Stimulated activated CD8-positive, alpha-beta memory T cell treated with anti-CD3 and anti-CD28 coated beads, Interleukin-12 subunit alpha, Interleukin-12 subunit beta, amount 100 ng/mL, for 24 hours (primary cell): ENCODE measurements at regions not wholly inside any gene's neighbourhood (a gene's known extent, or its start where the extent isn't known, plus 50 kb on each side); places are given as distances from the start of the nearest gene placed in this dataset.

Experiments used
- DNase-seq: peaks from one replicate; pipeline ENCODE4 v3.0.0-alpha.2; 2020; ENCODE audit errors: extremely low read depth

- no peak for DNase-seq
Measured at GRCh38 chr6:105494688-105495087, 91.8 kb upstream of the PREP start.

DNA sequence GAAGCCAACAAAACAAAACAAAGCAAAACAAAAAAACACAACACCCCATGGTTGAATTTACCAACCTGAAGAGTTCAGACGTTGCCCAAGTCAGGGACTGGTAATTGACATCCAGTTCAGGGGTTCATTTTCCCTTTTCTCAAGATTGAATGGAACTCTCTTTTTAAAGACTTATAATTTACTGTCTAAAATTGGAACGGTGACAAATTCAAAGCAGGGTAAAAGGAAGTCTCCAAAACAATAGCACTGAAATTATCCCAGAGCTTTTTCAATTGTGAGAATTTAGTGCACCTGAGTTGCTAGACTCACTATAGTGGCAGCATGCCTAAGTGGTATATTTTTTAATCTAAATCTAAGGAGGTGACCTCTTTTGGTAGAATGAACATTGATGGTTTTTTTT lies 90.9 kb upstream of the PREP start:
- no peak for DNase-seq

DNA sequence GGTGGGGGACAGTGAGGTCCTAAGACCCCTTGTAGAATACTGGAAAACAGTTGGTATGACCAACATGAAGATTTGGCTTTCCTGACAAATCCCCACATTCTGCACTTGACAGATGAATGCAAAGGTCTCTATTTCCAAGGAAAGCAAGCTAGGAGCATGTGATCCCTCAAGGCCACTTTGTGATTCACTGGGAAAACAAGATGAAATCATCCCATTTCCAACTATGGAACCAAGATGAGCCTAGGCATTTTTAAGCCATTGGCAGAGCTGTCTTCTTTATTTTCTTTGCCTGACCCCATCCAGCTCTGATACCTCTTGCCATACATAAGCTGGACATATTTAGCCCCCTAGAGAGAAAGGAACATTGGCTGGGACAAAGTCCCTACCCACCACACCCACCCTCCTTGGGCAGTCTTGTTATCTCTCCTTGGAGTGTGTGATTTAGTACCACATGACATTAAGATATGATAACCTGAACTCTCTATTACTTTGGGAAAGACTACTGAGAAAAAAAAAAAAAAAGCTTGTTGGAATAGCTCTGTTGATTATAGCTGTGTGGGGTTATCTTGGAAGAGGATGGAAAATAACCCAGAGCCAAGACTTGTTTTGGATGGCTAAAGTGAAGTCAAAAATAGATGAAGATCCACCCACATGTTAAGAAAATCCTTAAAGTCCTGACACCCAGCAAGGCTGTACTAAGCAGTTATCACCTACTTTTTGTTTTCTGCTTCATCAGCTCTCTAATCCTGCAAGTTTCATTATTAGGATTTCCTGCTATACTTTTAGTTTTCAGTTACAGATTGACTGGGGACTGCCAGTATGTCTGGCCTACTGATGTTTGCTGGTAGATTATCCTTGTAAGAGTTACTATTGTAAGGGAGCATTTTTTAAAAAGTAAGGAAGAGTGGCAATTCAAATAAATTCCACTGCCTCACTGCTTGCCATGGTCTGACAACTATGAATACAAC lies 90.1 kb upstream of the PREP start:
- DNase-seq = no peak

- DNase-seq = no peak
Measured at GRCh38 chr6:105489216-105489530, 86.3 kb upstream of the PREP start.

DNA sequence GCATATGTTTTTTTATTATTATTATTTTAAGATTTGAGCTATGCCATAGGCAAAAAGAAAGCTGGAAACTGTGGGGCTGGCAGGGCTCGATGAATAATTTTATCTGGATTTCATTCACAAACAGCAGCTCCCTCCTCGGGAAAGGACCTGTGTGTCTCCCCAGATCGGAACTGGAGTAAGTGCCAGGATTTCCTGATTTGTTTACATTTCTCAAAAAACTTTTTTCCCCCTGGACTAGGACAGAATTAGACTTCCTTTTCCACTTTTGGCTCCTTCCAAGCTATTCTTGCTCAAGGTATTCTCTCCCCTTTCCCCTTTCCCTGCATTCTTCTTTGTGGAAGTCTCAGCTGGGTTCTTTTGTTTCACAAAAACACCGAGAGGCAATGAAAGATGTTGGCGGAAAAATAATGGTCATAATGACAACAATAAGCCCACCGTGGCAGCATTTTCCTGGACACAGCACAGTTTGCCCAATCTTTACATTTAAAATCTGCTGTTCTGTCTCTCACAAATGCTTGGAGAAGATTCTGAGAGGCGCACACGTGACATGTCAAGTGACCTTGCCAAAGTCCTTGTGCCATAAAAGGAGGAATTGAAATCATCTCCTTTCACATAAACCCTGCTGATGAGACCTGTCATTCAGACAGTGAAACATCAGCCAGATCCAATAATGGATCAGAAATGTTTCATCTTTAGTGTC lies 85.8 kb upstream of the PREP start:
- DNase-seq = no peak

DNA sequence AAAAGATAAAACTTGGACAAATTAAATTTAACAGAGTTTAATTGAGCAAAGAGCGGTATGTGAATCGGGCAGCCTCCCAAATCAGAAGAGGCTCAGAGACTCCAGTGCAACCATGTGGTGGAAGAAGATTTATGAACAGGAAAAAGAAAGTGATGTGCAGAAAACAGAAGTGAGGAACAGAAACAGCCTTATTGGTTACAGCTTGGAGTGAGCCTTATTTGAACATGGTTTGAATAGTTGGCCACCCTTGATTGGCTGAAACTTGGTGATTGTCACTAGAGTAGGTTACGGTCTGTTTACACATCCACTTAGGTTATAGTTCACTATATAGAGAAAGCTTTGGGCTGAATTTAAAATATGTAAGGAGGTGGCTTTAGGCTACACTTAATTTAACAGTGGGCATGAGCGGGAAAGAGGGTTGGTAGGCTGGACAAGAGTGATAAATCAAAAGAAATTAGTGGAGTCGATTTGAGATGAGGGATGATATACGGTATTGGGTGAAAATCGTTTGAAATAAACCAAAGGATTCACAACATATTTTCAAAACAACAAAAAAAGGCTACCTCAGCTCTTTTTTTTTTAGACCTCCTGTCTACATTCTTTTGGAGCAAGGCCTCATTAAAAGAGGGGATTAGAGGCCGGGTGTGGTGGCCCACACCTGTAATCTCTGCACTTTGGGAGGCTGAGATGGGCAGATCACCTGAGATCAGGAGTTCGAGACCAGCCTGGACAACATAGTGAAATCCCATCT lies 84.3 kb upstream of the PREP start:
- DNase-seq = no peak

DNA sequence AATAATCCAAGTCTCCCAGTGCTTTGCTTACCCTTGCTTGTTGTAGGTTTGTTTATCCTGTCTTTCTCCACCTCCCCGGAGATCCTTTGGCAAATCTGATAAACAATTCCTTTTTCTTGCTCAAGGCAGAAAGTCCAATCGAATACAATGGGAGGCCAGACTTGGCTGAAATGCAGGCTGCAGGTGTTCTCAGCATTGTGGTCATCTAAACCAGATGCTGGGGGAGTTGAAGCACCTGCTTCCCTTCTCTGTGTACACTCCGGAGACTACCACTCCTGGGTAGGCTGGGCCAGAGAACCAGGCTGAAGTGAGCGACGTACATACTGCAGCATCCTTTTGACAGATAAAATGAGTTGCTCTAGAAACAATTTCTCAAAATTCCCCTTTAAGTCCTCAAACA lies 82.6 kb upstream of the PREP start:
- no peak for DNase-seq

GRCh38 chr6:105484238-105485161 lies 81.6 kb upstream of the PREP start:
- DNase-seq = no peak

DNA sequence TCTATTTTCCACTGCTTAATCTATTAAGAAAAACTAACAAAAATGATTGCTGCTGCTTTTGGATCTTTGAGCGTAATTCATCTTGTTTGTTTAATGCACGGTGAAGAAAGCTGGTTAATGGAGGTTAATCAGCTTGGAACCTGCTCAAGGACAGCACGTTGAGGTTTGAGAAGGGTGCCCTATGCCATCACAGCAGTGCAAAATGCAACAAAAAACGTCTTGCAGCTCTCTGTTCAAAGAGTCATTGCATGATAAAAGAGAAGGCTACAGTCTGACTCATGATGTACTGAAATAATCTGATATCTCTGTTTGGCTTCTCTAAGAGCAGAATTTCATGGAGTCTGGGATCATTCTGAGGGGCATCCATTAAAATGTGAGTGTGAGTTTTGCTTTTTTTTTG lies 80.6 kb upstream of the PREP start:
- DNase-seq = no peak

DNA sequence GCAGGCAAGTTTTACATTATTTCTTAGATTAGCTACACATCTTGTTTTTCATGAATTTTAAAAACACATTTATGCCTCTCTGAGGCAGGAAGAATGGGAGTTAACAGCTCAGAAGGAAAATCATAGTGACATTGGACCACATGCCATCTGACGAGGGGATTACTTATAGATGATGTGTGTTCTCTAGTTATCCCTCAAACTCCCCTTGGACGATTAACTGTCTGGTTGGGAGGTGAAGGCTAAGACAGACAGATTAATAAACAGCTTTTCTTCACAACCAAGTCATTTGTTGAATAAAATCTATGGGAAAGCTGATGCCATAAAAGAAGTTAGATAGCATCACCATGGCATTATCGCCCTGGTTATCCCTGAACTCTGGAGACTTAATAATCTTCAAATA lies 80.0 kb upstream of the PREP start:
- no peak for DNase-seq

DNA sequence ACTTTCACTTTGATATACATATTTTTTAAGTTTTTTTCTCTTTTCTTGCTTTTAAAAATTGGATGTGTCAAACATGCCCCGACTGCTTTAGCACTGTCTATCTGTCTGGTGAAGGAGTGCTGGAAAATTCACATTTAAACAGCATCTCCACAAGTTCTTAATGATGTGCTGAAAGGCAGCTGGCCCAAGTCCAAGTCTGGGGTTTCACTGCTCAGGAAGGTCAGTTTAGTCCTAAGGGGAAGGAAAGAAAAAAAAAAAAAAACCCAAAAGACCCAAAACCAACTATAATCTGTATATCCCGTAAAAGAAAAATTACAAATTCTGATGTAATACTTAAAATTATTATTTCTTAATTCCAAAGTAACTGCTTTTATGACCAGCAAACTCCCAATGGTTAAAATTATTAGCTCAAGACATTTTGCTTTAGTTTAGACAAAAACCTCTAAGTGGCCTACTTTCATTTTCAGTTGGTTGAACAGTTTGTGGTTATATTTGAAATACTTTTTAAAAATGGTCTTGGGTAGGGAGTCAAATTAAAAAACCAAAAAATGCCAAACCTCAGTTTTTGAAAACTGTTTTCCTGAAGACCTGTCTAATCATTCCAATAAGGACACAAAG lies 79.5 kb upstream of the PREP start:
- DNase-seq = no peak

DNA sequence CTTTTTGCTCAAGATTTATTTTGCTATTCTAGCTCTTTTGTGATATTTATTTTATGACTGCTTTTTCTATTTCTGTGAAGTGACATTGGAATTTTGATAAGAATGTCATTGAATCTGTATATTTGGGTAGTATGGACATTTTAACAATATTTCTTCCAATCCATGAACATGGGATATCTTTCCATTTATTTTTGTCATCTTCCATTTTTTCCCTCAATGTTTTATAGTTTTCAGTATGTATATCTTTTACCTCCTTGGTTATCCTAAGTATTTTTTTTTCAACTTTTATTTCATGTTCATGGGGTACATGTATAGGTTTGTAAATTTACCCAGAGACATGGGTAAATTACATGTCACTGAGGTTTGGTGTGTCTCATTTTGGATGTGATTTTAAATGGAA lies 74.1 kb upstream of the PREP start:
- DNase-seq = no peak

DNA sequence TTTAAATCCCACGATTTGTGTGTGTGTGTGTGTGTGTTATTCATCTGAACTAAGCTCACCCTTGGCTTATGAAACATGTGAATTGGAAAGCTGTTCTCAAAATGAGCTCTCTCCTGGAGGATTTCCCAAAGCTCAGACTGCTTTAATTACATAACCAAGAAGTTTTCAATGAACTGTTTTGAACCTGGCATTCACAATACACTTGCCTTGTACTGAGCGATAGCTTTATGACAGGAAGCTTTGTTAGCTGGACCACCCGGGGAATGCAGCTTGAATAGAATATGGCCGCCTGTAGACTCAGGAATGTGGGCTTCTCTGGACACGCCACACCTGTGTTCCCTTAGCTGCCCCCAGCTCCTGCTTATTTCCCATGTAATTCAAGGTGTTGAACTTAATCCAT lies 71.4 kb upstream of the PREP start:
- no peak for DNase-seq

- no peak for DNase-seq
Measured at GRCh38 chr6:105469946-105470345, 67.1 kb upstream of the PREP start.

- no peak for DNase-seq
Measured at GRCh38 chr6:105468850-105469249, 66.0 kb upstream of the PREP start.

DNA sequence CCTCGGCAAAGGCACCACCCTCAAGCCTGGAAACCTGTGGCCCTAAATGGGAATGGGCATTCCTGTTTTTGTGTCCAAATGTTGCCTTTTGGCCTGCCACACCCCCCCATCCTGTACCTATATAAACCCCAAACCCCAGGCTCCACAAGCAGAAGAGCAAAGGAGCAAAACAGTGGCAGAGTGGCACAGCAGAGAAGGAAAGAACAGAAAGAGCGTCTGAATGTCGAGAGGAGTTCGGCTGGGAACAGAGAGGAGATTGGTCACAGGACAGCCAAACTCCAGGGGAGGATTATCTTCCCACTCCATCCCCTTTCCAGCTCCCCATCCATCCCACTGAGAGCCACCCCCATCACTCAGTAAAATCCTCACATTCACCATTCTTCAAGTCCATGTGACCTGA lies 58.0 kb upstream of the PREP start:
- DNase-seq = no peak

GRCh38 chr6:105459864-105460263 lies 57.0 kb upstream of the PREP start:
- DNase-seq = no peak

DNA sequence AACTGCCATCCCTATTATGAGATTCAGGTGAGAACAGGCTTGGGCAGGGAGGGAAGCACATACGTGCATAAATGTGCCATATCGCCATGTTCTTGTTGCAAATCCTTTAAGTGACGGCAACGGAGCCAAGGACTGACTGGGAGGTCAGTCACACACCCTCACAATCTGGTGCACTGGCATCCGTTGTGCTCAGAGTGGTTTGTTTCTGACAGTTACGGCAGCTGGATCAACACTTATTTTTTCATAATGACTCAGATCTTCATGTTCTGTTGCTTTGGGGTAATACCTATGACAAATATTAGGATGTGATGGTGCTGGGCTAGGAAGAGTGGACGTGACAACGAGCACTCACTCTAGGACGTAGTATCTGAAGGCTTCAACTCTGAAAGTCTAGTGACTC lies 56.2 kb upstream of the PREP start:
- DNase-seq = no peak

GRCh38 chr6:105458551-105458950 lies 55.7 kb upstream of the PREP start:
- no peak for DNase-seq

- no peak for DNase-seq
Measured at GRCh38 chr6:105458084-105458483, 55.2 kb upstream of the PREP start.

DNA sequence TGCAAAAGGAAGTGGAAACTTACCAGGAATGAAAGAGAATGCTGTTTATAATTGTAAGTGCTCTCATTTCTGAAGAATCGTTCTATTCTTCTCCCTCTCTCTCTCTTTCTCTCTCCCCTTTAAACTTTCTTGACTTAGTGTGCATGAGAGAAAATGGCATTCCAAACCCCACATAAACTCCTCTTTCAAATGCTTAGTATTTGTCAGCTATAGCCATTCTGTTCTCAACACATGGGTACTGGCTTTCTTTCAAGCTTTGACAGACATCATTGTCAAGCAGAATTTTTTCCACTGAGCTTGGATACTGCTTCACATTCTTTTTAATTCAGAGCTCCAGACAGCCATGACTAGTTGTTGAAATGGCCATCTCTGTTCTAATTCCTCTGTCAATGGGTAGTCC lies 51.1 kb upstream of the PREP start:
- DNase-seq = no peak
